ENCODE measurements at regions not wholly inside any gene's neighbourhood (a gene's known extent, or its start where the extent isn't known, plus 50 kb on each side); places are given as distances from the start of the nearest gene placed in this dataset.

DNA sequence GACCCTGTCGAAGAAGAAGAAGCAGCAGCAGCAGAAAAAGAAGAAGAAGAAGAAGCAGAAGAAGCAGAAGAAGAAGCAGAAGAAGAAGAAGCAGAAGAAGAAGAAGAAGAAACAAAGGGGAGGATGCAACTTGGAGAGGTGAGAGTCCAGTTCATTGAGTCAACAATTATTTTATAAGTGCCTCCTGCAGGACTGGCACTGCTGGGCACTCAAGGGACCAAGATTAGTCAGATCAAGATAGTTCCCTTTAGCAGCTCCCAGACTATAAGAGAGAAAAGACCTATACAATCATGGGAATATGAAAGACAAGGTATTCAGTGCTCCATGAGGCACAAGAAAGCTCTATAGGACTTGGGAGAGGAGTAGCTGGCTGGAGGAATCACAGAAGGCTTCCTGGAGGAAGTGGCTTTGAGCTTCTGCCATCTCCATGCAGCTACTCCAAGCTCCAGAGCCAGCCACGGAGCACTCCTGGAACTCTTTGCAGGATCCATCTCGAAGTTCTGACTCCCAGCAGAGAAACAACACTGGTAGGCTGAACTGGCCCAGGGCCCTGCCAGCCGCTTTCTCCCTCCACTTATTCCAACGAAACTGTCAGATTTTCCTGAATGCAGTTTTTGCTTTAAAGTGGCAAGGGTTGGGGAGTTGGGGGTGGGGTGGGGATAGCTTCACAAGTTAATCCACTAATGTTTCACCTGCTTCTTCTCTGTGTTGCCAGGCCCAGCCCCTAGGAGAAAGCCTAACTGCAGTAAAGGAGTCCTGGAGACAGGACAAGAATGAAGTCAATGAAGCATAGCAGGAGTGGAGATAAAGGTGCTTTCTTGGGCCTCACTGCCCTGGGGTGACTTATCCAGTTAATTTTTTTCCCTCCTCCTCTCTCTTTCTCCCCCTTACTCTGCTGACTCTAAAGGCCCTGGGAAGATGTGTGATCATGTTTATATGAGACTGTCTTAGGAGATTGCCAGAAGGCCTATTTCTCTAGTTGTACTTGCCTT, 140.1 kb upstream of the PARP11 start:
- CTCF ChIA-PET: interaction anchor here (1.2 to 2.4 kb wide), 3 partner anchors 13 to 264 kb away, joined by 4 to 8 read pairs (median 7); no protein-coding TSS in a partner anchor
- DNase-seq (ENCODE audit: extremely low spot score): no peak
- POLR2A ChIA-PET: no interaction called here
- TF ChIP-seq, protein P1, sequence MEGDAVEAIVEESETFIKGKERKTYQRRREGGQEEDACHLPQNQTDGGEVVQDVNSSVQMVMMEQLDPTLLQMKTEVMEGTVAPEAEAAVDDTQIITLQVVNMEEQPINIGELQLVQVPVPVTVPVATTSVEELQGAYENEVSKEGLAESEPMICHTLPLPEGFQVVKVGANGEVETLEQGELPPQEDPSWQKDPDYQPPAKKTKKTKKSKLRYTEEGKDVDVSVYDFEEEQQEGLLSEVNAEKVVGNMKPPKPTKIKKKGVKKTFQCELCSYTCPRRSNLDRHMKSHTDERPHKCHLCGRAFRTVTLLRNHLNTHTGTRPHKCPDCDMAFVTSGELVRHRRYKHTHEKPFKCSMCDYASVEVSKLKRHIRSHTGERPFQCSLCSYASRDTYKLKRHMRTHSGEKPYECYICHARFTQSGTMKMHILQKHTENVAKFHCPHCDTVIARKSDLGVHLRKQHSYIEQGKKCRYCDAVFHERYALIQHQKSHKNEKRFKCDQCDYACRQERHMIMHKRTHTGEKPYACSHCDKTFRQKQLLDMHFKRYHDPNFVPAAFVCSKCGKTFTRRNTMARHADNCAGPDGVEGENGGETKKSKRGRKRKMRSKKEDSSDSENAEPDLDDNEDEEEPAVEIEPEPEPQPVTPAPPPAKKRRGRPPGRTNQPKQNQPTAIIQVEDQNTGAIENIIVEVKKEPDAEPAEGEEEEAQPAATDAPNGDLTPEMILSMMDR (IDR thresholded peaks at IDR 0.05; ENCODE audit: control extremely low read depth, extremely low read depth, low read depth, missing control alignments): no peak

DNA sequence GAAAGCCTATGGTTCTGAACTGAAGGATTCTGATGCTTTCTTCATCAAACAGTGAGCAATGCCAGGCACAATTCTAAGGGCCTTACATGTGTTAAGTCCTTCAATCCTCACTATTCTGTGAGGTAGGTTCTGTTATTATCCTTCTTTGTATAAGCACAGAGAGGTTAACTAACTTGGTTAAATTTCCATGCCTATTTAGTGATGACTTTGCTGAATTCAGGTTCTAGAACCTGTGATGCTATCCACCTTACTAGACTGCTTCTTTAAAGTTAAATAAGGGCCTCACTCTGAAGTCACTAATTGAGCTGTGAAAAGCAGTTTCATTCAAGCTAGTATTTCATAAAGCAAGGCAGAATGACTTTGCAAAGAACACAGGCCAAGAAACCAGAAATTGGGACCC, 138.9 kb upstream of the PARP11 start:
- ChIA-PET CTCF (interaction anchor here (1.5 to 2.4 kb wide), 3 partner anchors 12 to 265 kb away, joined by 4 to 8 read pairs (median 7); no protein-coding TSS in a partner anchor), POLR2A (no interaction called here)
- TF ChIP-seq, protein P1 (IDR thresholded peaks at IDR 0.05; ENCODE audit: control extremely low read depth, extremely low read depth, low read depth, missing control alignments): no peak
- no peak for DNase-seq (ENCODE audit: extremely low spot score)

DNA sequence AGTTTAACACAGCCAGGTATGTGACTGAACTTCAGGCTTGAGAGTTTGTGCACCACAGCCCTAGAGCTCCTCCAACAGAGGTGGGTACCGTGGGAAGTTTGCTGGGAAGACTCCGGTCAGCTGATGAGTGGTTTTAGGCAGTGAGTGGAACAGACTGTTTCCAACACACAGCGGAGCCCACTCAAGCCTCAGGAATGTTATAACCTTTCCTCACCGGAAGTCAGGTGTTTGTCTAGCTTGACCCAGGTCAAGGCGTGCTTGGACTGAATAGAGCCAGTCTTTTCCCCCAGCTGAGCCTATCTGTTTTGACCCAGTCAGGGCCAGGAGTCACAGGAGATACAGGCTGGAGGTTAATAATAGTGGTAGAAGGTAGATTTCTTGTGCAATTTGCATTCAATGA, 138.4 kb upstream of the PARP11 start:
- ChIA-PET POLR2A (no interaction called here), CTCF (interaction anchor here (1.4 to 2.4 kb wide), 5 partner anchors 11 to 265 kb away, joined by 4 to 8 read pairs (median 4); no protein-coding TSS in a partner anchor)
- no peak for DNase-seq (ENCODE audit: extremely low spot score)
- TF ChIP-seq, protein P1 (IDR thresholded peaks at IDR 0.05; ENCODE audit: control extremely low read depth, extremely low read depth, low read depth, missing control alignments): no peak

DNA sequence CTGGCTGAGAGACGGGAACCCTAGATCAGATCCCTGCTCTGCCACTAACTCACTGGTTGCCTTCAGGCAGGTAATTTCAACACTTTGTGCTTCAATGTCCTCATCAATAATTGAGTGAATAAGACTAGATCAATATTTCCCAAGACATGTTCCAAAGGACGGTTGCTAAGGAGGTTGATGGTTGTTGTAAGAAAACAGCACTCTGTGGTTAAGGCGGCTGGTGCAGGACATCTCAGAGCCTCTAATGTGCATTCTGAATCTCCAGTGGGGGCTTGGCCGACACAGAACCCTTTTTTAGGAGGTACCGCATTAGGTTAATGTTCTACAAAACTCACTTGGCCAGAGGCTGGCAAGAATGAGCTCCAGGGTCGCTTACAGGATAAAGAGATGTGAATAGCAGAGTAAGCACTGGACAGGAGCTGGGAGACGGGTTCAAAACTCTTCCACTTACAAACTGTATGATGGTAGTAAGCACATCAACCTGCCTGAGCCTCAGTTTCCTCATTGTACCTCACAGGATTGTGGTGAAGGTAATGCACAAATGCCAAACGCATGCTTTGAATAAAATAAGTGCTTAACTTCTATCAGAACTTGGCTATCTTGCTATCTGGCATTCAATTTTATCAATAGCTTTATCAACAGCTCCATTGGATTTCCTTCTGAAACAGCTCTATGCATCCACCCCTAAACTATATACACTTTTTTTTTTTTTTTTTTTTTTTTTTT, 136.9 kb upstream of the PARP11 start:
- TF ChIP-seq, protein P1 (IDR thresholded peaks at IDR 0.05; ENCODE audit: control extremely low read depth, extremely low read depth, low read depth, missing control alignments): no peak
- ChIA-PET POLR2A (no interaction called here), CTCF (interaction anchor here (0.7 to 1.6 kb wide), 5 partner anchors 12 to 267 kb away, joined by 3 to 5 read pairs (median 4); no protein-coding TSS in a partner anchor)
- DNase-seq (ENCODE audit: extremely low spot score): no peak

DNA sequence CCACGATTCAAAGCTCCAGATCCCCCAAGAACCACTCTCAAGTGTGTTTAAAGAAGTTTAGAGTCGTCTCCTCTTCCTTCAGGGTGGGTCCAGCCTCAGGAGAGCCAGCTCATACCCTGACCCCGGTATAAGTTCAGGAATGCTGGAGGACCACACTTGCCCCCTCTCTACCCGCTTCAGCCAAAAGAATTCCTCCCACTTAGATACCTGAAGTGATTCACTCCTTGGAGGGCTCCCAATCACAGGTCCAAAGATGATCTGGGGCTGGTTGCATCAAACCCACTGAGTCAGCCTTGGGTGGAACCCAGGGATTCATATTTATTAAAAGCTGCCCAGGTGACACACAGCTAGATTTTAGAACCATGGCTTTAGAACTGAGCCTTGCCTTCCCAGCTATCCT, 133.5 kb upstream of the PARP11 start:
- no peak for DNase-seq (ENCODE audit: extremely low spot score)
- ChIA-PET CTCF (interaction anchor here (1.0 to 1.9 kb wide), 4 partner anchors 12 to 271 kb away, joined by 3 to 9 read pairs (median 4); no protein-coding TSS in a partner anchor), POLR2A (no interaction called here)
- TF ChIP-seq, protein P1 (IDR thresholded peaks at IDR 0.05; ENCODE audit: control extremely low read depth, extremely low read depth, low read depth, missing control alignments): no peak

DNA sequence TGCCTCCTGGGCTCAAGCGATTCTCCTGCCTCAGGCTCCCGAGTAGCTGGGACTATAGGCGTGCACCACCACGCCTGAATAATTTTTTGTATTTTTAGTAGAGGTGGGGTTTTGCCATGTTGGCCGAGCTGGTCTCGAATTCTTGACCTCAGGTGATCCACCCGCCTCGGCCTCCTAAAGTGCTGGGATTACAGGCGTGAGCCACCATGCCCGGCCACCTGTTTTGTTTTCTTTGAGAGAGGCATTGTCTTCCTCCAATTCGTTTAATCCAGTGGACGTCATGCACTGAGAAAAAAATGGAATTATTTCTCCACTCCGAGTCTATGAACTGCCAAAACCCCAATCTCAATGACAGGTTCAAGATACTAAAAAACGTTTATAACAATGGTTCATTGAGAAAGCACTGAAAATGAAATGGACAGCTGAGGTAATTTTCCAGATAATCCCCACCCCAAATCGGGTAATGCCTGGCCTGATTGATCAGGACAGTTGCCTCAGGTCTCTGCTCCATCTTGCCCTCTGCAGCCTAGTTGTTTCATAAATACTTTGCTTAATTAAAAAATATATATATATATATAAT, 132.7 kb upstream of the PARP11 start:
- ChIA-PET CTCF (interaction anchor here (1.0 to 1.9 kb wide), 5 partner anchors 11 to 705 kb away, joined by 3 to 9 read pairs (median 3); no protein-coding TSS in a partner anchor), POLR2A (no interaction called here)
- TF ChIP-seq, protein P1 (IDR thresholded peaks at IDR 0.05; ENCODE audit: control extremely low read depth, extremely low read depth, low read depth, missing control alignments): no peak
- no peak for DNase-seq (ENCODE audit: extremely low spot score)

All from GM10248 (cell line).